ENCODE measurements at regions not wholly inside any gene's neighbourhood (a gene's known extent, or its start where the extent isn't known, plus 50 kb on each side); places are given as distances from the start of the nearest gene placed in this dataset.
"Not testable (repeated sequence)": the region's sequence is repeated elsewhere in the genome, so short reads cannot be mapped to it uniquely, and the experiment has no call there.

- Histone ChIP-seq H3K36me3 (ENCODE audit: control insufficient read depth, low read length) (no peaks in the 10 kb centered on the region), H3K27me3 (ENCODE audit: control insufficient read depth, low read length) (no peaks in the 10 kb centered on the region), H3F3A (ENCODE audit: control insufficient read depth, insufficient read depth) (no peaks in the 10 kb centered on the region), H3K4me1 (ENCODE audit: control insufficient read depth, low read length) (peaks cover under 1% of the 10 kb centered on the region; the same call in 1 of the 2 replicates), H3K27ac (ENCODE audit: low read depth, low read length) (no peak overlapping the region), H3K79me2 (ENCODE audit: control insufficient read depth, low read length) (no peaks in the 10 kb centered on the region), H3K4me2 (ENCODE audit: low read length) (no peak overlapping the region), H3K9me2 (replicated peaks; ENCODE audit: control insufficient read depth, low read length) (no peaks in the 10 kb centered on the region), H4K20me1 (ENCODE audit: control insufficient read depth, insufficient read depth, low read depth, low read length) (no peaks in the 10 kb centered on the region), H3K4me3 (ENCODE audit: low read length) (no peak overlapping the region), H3K9me3 (ENCODE audit: control insufficient read depth, insufficient read depth, low read length) (no peaks in the 10 kb centered on the region)
- TF ChIP-seq, protein P1, sequence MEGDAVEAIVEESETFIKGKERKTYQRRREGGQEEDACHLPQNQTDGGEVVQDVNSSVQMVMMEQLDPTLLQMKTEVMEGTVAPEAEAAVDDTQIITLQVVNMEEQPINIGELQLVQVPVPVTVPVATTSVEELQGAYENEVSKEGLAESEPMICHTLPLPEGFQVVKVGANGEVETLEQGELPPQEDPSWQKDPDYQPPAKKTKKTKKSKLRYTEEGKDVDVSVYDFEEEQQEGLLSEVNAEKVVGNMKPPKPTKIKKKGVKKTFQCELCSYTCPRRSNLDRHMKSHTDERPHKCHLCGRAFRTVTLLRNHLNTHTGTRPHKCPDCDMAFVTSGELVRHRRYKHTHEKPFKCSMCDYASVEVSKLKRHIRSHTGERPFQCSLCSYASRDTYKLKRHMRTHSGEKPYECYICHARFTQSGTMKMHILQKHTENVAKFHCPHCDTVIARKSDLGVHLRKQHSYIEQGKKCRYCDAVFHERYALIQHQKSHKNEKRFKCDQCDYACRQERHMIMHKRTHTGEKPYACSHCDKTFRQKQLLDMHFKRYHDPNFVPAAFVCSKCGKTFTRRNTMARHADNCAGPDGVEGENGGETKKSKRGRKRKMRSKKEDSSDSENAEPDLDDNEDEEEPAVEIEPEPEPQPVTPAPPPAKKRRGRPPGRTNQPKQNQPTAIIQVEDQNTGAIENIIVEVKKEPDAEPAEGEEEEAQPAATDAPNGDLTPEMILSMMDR (IDR thresholded peaks at IDR 0.05; ENCODE audit: low read depth, low read length, poor library complexity, severe bottlenecking) = no peak
- TF ChIP-seq EZH2phosphoT487 (IDR thresholded peaks at IDR 0.05; ENCODE audit: borderline replicate concordance, low read length) = no peak
Measured at GRCh38 chr5:138668451-138669380, 84.5 kb upstream of the CTNNA1 start.

DNA sequence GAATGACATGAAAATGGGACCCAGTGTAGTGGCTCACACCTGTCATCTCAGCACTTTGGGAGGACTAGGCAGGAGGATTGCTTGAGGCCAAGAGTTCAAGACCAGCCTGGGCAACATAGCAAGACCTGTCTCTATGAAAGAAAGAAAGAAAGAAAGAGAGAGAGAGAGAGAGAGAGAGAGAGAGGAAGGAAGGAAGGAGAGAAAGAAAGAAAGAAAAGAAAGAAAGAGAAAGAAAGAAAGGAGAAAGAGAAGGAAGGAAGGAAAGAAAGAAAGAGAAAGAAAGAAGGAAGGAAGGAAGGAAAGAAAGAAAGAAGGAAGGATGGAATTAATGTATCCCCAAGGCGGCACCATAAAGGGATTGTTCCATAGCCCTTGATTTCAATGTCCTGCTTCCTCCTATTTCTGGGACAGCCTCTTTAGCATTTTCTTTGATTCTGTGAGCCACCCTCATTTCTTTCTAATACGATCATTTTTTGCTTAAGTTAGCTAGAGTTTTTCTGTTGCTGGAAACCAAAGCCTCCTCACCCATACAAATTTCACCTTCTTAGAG, 85.4 kb upstream of the CTNNA1 start:
- H3K27me3 ChIP-seq (ENCODE audit: control insufficient read depth, low read length); H4K20me1 ChIP-seq (ENCODE audit: control insufficient read depth, insufficient read depth, low read depth, low read length); H3K27ac ChIP-seq (ENCODE audit: low read depth, low read length); H3K79me2 ChIP-seq (ENCODE audit: control insufficient read depth, low read length); H3K9me3 ChIP-seq (ENCODE audit: control insufficient read depth, insufficient read depth, low read length); H3K4me1 ChIP-seq (ENCODE audit: control insufficient read depth, low read length); H3K9me2 ChIP-seq (replicated peaks; ENCODE audit: control insufficient read depth, low read length); H3K4me2 ChIP-seq (ENCODE audit: low read length); H3K36me3 ChIP-seq (ENCODE audit: control insufficient read depth, low read length); H3K4me3 ChIP-seq (ENCODE audit: low read length); H3F3A ChIP-seq (ENCODE audit: control insufficient read depth, insufficient read depth): not testable (repeated sequence)

DNA sequence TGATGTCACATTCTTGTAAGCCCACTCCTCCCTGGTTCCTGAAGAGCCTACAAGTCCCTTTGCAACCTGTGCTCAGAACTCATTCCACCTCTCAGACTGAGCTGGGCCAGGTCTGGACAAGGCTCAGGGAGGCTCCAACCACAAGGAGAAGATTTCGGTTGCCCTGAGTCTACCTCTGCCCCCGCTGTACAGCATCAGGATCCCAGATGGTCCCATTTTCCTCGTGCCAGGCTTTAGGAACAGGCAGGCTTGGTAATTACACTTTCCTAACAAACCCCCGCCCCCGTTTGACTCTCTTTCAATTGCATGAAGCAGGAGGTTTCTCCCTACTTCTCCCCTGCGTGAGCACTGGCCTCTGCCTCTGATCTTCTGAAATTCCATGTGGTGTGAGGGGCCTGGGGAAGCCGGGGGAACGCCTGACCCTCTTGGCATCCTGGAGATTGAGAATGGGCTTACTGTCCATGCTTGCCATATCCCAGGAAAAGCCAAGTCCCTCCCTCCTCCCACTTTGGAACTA, 86.9 kb upstream of the CTNNA1 start:
- Histone ChIP-seq H3K27ac (ENCODE audit: low read depth, low read length) (no peak overlapping the region), H3K79me2 (ENCODE audit: control insufficient read depth, low read length) (no peaks in the 10 kb centered on the region), H3K9me2 (replicated peaks; ENCODE audit: control insufficient read depth, low read length) (no peaks in the 10 kb centered on the region), H3K36me3 (ENCODE audit: control insufficient read depth, low read length) (no peaks in the 10 kb centered on the region), H3K4me3 (ENCODE audit: low read length) (no peak overlapping the region), H3K4me1 (ENCODE audit: control insufficient read depth, low read length) (peaks cover 24% of the 10 kb centered on the region), H4K20me1 (ENCODE audit: control insufficient read depth, insufficient read depth, low read depth, low read length) (no peaks in the 10 kb centered on the region), H3K27me3 (ENCODE audit: control insufficient read depth, low read length) (no peaks in the 10 kb centered on the region), H3F3A (ENCODE audit: control insufficient read depth, insufficient read depth) (no peaks in the 10 kb centered on the region), H3K4me2 (ENCODE audit: low read length) (no peak overlapping the region), H3K9me3 (ENCODE audit: control insufficient read depth, insufficient read depth, low read length) (no peaks in the 10 kb centered on the region)
- no peak for TF ChIP-seq EZH2phosphoT487 (IDR thresholded peaks at IDR 0.05; ENCODE audit: borderline replicate concordance, low read length)
- TF ChIP-seq, protein P1 (IDR thresholded peaks at IDR 0.05; ENCODE audit: low read depth, low read length, poor library complexity, severe bottlenecking) = no peak

DNA sequence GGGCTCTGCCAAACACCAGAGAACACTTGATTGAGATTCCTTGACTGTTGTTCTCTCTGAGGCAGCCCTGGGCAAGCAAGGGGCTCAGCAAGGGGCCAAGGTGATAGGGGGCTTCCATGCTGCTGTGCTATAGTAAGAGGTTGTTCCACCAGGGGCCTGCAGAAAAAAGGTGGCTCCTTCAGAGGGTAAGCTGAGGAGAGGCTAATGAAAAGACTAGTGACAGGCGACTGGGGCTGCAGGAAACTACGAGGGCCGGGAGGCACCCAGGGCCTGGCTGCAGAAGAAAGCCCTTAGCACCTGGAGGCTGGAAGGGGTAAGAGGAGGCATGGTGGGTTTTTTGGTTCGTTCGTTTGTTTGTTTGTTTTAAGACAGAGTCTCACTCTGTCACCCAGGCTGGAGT, 88.0 kb upstream of the CTNNA1 start:
- no peak overlapping the region for H3K4me3 ChIP-seq (ENCODE audit: low read length)
- H3F3A ChIP-seq (ENCODE audit: control insufficient read depth, insufficient read depth) = no peaks in the 10 kb centered on the region
- no peak overlapping the region for H3K4me2 ChIP-seq (ENCODE audit: low read length)
- no peak overlapping the region for H3K27ac ChIP-seq (ENCODE audit: low read depth, low read length)
- peaks cover 31% of the 10 kb centered on the region for H3K4me1 ChIP-seq (ENCODE audit: control insufficient read depth, low read length)
- H3K9me2 ChIP-seq (replicated peaks; ENCODE audit: control insufficient read depth, low read length) = no peaks in the 10 kb centered on the region
- no peaks in the 10 kb centered on the region for H3K79me2 ChIP-seq (ENCODE audit: control insufficient read depth, low read length)
- H4K20me1 ChIP-seq (ENCODE audit: control insufficient read depth, insufficient read depth, low read depth, low read length) = no peaks in the 10 kb centered on the region
- H3K36me3 ChIP-seq (ENCODE audit: control insufficient read depth, low read length) = no peaks in the 10 kb centered on the region
- TF ChIP-seq, protein P1 (IDR thresholded peaks at IDR 0.05; ENCODE audit: low read depth, low read length, poor library complexity, severe bottlenecking) = no peak
- no peak for TF ChIP-seq EZH2phosphoT487 (IDR thresholded peaks at IDR 0.05; ENCODE audit: borderline replicate concordance, low read length)
- no peaks in the 10 kb centered on the region for H3K27me3 ChIP-seq (ENCODE audit: control insufficient read depth, low read length)
- no peaks in the 10 kb centered on the region for H3K9me3 ChIP-seq (ENCODE audit: control insufficient read depth, insufficient read depth, low read length)
